ENCODE measurements at regions not wholly inside any gene's neighbourhood (a gene's known extent, or its start where the extent isn't known, plus 50 kb on each side); places are given as distances from the start of the nearest gene placed in this dataset.

DNA sequence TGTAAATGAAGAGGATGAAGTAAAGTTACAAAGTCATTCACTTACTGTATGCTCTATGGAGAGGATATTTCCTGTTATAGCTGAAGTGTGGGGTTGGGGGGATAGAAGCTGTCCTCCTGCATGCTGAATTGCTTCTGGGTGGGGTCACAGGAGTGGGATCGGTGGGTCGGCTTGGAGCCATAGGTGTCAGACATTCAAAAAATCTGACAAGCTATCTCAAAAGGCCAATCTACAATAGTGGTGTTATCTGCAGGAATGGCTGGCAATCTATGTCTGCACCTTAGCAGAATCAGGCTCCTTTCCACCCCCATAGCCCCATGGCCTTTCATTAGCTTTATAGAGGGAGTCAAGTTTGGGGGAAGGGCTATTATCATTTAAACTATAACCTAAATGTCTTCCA, 104.9 kb downstream of the ABCC12 start:
- TF ChIP-seq, protein P1, sequence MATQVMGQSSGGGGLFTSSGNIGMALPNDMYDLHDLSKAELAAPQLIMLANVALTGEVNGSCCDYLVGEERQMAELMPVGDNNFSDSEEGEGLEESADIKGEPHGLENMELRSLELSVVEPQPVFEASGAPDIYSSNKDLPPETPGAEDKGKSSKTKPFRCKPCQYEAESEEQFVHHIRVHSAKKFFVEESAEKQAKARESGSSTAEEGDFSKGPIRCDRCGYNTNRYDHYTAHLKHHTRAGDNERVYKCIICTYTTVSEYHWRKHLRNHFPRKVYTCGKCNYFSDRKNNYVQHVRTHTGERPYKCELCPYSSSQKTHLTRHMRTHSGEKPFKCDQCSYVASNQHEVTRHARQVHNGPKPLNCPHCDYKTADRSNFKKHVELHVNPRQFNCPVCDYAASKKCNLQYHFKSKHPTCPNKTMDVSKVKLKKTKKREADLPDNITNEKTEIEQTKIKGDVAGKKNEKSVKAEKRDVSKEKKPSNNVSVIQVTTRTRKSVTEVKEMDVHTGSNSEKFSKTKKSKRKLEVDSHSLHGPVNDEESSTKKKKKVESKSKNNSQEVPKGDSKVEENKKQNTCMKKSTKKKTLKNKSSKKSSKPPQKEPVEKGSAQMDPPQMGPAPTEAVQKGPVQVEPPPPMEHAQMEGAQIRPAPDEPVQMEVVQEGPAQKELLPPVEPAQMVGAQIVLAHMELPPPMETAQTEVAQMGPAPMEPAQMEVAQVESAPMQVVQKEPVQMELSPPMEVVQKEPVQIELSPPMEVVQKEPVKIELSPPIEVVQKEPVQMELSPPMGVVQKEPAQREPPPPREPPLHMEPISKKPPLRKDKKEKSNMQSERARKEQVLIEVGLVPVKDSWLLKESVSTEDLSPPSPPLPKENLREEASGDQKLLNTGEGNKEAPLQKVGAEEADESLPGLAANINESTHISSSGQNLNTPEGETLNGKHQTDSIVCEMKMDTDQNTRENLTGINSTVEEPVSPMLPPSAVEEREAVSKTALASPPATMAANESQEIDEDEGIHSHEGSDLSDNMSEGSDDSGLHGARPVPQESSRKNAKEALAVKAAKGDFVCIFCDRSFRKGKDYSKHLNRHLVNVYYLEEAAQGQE (IDR thresholded peaks at IDR 0.05; ENCODE audit: unreplicated experiment) = no peak
- TF ChIP-seq, protein P2, sequence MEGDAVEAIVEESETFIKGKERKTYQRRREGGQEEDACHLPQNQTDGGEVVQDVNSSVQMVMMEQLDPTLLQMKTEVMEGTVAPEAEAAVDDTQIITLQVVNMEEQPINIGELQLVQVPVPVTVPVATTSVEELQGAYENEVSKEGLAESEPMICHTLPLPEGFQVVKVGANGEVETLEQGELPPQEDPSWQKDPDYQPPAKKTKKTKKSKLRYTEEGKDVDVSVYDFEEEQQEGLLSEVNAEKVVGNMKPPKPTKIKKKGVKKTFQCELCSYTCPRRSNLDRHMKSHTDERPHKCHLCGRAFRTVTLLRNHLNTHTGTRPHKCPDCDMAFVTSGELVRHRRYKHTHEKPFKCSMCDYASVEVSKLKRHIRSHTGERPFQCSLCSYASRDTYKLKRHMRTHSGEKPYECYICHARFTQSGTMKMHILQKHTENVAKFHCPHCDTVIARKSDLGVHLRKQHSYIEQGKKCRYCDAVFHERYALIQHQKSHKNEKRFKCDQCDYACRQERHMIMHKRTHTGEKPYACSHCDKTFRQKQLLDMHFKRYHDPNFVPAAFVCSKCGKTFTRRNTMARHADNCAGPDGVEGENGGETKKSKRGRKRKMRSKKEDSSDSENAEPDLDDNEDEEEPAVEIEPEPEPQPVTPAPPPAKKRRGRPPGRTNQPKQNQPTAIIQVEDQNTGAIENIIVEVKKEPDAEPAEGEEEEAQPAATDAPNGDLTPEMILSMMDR (conservative IDR thresholded peaks at IDR 0.05; ENCODE audit: low read depth in 2 of 2) = no peak
- TF ChIP-seq EZH2 (IDR thresholded peaks at IDR 0.05; ENCODE audit: low read depth, unreplicated experiment) (no peak), JUNB (IDR thresholded peaks at IDR 0.05; ENCODE audit: unreplicated experiment) (no peak), POLR2AphosphoS5 (IDR thresholded peaks at IDR 0.05; ENCODE audit: low read depth) (no peak), EZH2phosphoT487 (IDR thresholded peaks at IDR 0.05; ENCODE audit: unreplicated experiment) (no peak), CREB1 (CRISPR knock-in tag; IDR thresholded peaks at IDR 0.05; ENCODE audit: low read depth) (no peak), NANOG (IDR thresholded peaks at IDR 0.05; ENCODE audit: borderline replicate concordance) (no peak), ETS1 (IDR thresholded peaks at IDR 0.05) (no peak)
- TF ChIP-seq, protein P3, sequence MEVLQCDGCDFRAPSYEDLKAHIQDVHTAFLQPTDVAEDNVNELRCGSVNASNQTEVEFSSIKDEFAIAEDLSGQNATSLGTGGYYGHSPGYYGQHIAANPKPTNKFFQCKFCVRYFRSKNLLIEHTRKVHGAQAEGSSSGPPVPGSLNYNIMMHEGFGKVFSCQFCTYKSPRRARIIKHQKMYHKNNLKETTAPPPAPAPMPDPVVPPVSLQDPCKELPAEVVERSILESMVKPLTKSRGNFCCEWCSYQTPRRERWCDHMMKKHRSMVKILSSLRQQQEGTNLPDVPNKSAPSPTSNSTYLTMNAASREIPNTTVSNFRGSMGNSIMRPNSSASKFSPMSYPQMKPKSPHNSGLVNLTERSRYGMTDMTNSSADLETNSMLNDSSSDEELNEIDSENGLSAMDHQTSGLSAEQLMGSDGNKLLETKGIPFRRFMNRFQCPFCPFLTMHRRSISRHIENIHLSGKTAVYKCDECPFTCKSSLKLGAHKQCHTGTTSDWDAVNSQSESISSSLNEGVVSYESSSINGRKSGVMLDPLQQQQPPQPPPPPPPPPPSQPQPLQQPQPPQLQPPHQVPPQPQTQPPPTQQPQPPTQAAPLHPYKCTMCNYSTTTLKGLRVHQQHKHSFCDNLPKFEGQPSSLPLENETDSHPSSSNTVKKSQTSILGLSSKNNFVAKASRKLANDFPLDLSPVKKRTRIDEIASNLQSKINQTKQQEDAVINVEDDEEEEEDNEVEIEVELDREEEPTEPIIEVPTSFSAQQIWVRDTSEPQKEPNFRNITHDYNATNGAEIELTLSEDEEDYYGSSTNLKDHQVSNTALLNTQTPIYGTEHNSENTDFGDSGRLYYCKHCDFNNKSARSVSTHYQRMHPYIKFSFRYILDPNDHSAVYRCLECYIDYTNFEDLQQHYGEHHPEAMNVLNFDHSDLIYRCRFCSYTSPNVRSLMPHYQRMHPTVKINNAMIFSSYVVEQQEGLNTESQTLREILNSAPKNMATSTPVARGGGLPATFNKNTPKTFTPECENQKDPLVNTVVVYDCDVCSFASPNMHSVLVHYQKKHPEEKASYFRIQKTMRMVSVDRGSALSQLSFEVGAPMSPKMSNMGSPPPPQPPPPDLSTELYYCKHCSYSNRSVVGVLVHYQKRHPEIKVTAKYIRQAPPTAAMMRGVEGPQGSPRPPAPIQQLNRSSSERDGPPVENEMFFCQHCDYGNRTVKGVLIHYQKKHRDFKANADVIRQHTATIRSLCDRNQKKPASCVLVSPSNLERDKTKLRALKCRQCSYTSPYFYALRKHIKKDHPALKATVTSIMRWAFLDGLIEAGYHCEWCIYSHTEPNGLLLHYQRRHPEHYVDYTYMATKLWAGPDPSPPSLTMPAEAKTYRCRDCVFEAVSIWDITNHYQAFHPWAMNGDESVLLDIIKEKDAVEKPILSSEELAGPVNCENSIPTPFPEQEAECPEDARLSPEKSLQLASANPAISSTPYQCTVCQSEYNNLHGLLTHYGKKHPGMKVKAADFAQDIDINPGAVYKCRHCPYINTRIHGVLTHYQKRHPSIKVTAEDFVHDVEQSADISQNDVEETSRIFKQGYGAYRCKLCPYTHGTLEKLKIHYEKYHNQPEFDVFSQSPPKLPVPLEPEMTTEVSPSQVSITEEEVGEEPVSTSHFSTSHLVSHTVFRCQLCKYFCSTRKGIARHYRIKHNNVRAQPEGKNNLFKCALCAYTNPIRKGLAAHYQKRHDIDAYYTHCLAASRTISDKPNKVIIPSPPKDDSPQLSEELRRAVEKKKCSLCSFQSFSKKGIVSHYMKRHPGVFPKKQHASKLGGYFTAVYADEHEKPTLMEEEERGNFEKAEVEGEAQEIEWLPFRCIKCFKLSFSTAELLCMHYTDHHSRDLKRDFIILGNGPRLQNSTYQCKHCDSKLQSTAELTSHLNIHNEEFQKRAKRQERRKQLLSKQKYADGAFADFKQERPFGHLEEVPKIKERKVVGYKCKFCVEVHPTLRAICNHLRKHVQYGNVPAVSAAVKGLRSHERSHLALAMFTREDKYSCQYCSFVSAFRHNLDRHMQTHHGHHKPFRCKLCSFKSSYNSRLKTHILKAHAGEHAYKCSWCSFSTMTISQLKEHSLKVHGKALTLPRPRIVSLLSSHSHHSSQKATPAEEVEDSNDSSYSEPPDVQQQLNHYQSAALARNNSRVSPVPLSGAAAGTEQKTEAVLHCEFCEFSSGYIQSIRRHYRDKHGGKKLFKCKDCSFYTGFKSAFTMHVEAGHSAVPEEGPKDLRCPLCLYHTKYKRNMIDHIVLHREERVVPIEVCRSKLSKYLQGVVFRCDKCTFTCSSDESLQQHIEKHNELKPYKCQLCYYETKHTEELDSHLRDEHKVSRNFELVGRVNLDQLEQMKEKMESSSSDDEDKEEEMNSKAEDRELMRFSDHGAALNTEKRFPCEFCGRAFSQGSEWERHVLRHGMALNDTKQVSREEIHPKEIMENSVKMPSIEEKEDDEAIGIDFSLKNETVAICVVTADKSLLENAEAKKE (CRISPR knock-in tag; IDR thresholded peaks at IDR 0.05) = no peak
